Testis (tissue), 2 donors: ENCODE measurements at regions not wholly inside any gene's neighbourhood (a gene's known extent, or its start where the extent isn't known, plus 50 kb on each side); places are given as distances from the start of the nearest gene placed in this dataset.

ENCODE experiments used
- POLR2A ChIP-seq: fragments of 450-650 bp; IDR thresholded peaks from one replicate; pipeline ENCODE4 v1.6.1; 2017; ENCODE audit warnings: antibody characterized with exemption, mild to moderate bottlenecking, moderate library complexity
- TF ChIP-seq, protein P1 (sequence below), 3 experiments: fragments of 450-650 bp in 2 of 3; fragments of 200-600 bp in 1 of 3; sonication (generic) in 1 of 3; IDR thresholded peaks; one replicate each; pipeline ENCODE4 v1.5.1; 2016 to 2019; ENCODE audit warnings: antibody characterized with exemption in 3 of 3, mild to moderate bottlenecking in 2 of 3, moderate library complexity in 1 of 3

DNA sequence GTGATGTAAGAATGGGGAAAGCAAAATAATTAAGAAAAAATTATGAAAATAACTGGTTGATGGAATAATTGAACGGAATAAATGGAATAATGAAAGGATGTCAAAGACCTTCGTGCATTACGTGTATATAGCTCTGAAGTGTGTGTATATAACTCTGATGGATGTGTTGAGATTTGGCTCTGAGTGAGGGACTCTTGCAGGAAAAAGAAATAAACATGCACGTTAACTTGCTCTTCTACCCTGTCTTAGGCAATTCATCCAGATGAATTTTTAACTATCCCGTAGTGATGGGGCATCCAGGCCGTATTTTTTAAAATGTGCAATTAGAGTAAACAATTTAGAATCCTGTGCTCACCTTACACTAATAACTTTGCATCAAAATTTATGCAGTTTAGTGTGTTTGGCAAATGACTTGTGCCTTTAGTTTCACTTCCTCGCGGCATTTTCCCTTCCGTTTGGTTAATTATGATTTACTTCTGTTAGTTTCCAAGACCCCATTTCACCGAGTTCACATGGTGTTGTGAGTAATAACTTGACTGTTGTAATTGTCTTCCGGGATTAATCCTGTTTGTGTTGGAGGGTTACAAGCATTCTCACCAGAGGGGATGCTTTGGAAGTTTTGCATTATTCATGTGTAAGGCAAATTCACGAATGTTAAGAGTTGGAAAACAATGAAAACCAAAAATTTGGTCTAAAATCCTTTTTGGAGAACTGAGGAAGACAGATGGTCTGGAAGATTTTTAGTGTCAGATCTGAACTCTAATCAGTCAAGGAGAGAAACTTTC, 256.5 kb upstream of the FAT1 start:
- TF ChIP-seq, protein P1, sequence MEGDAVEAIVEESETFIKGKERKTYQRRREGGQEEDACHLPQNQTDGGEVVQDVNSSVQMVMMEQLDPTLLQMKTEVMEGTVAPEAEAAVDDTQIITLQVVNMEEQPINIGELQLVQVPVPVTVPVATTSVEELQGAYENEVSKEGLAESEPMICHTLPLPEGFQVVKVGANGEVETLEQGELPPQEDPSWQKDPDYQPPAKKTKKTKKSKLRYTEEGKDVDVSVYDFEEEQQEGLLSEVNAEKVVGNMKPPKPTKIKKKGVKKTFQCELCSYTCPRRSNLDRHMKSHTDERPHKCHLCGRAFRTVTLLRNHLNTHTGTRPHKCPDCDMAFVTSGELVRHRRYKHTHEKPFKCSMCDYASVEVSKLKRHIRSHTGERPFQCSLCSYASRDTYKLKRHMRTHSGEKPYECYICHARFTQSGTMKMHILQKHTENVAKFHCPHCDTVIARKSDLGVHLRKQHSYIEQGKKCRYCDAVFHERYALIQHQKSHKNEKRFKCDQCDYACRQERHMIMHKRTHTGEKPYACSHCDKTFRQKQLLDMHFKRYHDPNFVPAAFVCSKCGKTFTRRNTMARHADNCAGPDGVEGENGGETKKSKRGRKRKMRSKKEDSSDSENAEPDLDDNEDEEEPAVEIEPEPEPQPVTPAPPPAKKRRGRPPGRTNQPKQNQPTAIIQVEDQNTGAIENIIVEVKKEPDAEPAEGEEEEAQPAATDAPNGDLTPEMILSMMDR (IDR thresholded peaks at IDR 0.05): no peak
- no peak for TF ChIP-seq POLR2A
